ENCODE measurements at regions not wholly inside any gene's neighbourhood (a gene's known extent, or its start where the extent isn't known, plus 50 kb on each side); places are given as distances from the start of the nearest gene placed in this dataset.

DNA sequence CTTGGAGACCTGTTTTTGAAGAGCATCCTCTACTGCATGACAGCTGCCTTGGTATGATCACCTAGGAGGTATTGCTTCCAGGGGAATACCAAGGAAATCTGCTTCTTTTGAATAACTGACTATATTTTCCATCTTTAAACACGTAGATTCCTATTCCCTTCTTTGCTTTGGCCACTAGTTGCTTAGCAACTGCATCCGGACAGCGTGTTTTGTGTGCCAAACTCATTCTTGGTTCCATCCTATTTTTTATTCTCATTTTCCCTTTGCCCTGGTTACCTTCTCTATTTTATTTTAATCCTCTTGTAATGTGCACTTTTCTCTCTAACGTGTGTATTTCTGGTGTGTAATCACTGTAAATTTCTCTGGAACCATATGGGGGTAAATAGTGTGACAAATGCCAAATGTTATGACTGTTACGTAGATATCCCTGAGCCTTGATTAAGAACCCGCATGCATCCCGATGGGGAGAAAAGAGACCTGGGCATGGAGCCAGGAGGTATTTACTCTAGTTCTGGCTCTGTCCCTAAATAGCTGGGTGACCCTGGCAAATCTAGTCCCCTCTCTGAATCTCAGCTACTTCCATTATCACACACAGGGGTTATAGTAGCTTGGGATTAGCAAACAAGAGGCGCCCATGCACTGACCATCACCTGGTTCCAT lies 241.7 kb downstream of the MIAT start:
- Histone ChIP-seq H3K27ac (ENCODE audit: low read depth, low read length) (no peak overlapping the region), H3K36me3 (ENCODE audit: insufficient read depth, low read length) (no peaks in the 10 kb centered on the region), H3K4me3 (ENCODE audit: low read length in 2 of 2) (no peak overlapping the region), H3K4me1 (ENCODE audit: insufficient read depth, low read length) (peaks cover 3% of the 10 kb centered on the region), H3K9me3 (ENCODE audit: control insufficient read depth in 1 of 2, low read length in 2 of 2) (no peaks in the 10 kb centered on the region), H3K27me3 (ENCODE audit: insufficient read depth, low read length) (no peaks in the 10 kb centered on the region)
- Mint-ChIP-seq H3K27ac (peak overlapping the region in 1 of 7 donors; percentile 75), H3K4me1 (peaks cover 6 to 20% (median 11%) of the 10 kb centered on the region in 4 donors), H3K36me3 (peaks cover 6 to 17% of the 10 kb centered on the region in 2 donors), H3K4me3 (no peak overlapping the region), H3K9me3 (peaks cover 0 to 8% (median 1%) of the 10 kb centered on the region in 8 donors), H3K27me3 (peaks cover 14 to 53% of the 10 kb centered on the region in 2 donors)
- ChIA-PET POLR2A (ENCODE audit: partially characterized antibody) (no interaction called here), CTCF (ENCODE audit: partially characterized antibody) (no interaction called here)
- DNase-seq = no peak
- intact Hi-C loops (cut with micrococcal nuclease) = no loop called here

DNA sequence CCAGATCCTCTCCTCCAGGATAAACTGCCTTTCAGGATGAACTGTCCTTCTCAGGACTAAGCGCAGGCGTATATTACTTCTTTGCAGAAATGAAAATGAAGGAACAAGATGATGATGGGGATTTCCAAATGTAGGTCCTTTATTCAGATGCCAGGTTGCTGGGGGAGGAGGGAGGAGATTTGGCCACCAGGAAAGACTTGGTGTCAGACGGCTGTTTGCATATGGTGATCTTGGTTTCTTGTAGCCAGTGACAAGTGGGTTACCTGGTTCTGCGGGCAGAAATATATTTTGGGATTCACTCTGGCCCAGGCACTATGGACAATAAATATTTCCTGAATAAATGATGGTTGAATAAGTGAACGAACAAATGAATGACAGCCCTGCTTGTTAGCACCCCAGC lies 243.4 kb downstream of the MIAT start:
- H3K4me3 ChIP-seq (ENCODE audit: low read length in 2 of 2) = no peak overlapping the region
- H3K27me3 ChIP-seq (ENCODE audit: insufficient read depth, low read length) = no peaks in the 10 kb centered on the region
- peaks cover 7 to 21% (median 12%) of the 10 kb centered on the region in 4 donors for H3K4me1 Mint-ChIP-seq
- peaks cover 14 to 50% of the 10 kb centered on the region in 2 donors for H3K27me3 Mint-ChIP-seq
- H3K9me3 Mint-ChIP-seq = peaks cover 0 to 8% (median 0%) of the 10 kb centered on the region in 8 donors
- DNase-seq = no peak
- H3K27ac ChIP-seq (ENCODE audit: low read depth, low read length) = no peak overlapping the region
- no peak overlapping the region for H3K4me3 Mint-ChIP-seq
- H3K9me3 ChIP-seq (ENCODE audit: control insufficient read depth in 1 of 2, low read length in 2 of 2) = no peaks in the 10 kb centered on the region
- POLR2A ChIA-PET (ENCODE audit: partially characterized antibody) = no interaction called here
- H3K27ac Mint-ChIP-seq = no peak overlapping the region
- intact Hi-C loops (cut with micrococcal nuclease) = no loop called here
- H3K4me1 ChIP-seq (ENCODE audit: insufficient read depth, low read length) = peaks cover 3% of the 10 kb centered on the region
- H3K36me3 Mint-ChIP-seq = peaks cover 6 to 11% of the 10 kb centered on the region in 2 donors
- CTCF ChIA-PET (ENCODE audit: partially characterized antibody) = no interaction called here
- H3K36me3 ChIP-seq (ENCODE audit: insufficient read depth, low read length) = no peaks in the 10 kb centered on the region

DNA sequence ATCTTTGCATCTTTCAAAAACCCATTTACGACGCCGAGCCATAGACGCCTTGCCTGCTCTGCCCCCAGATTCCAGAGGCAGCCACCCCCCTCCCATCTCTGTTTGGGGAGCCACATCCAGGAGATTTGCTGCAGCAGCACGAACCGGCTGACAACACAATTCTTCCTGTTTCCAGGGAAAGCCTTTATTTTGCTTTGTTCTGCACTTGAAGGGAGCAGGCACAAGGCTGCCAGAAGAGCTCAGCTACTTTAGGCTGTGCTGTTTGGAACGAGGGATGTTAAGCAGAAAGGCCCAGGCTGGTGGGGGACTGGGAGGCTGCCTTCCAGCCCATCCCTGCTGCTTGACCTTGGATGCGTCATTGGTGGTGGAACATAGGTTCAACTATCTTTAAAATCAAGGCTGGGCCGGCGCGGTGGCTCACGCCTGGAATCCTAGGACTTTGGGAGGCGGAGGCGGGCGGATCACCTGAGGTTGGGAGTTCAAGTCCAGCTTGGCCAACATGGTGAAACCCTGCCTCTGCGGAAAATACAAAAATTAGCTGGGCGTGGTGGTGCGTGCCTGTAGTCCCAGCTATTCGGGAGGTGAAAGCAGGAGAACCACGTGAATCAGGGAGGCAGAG lies 243.9 kb downstream of the MIAT start:
- H3K4me3 ChIP-seq (ENCODE audit: low read length in 2 of 2) = no peak overlapping the region
- Mint-ChIP-seq H3K4me3 (no peak overlapping the region), H3K27ac (no peak overlapping the region), H3K4me1 (peaks cover 7 to 21% (median 12%) of the 10 kb centered on the region in 4 donors), H3K27me3 (peaks cover 14 to 50% of the 10 kb centered on the region in 2 donors), H3K9me3 (peaks cover 0 to 8% (median 0%) of the 10 kb centered on the region in 8 donors), H3K36me3 (peaks cover 6 to 11% of the 10 kb centered on the region in 2 donors)
- POLR2A ChIA-PET (ENCODE audit: partially characterized antibody) = no interaction called here
- DNase-seq = no peak
- intact Hi-C loops (cut with micrococcal nuclease) = no loop called here
- no peak overlapping the region for H3K27ac ChIP-seq (ENCODE audit: low read depth, low read length)
- peaks cover 3% of the 10 kb centered on the region for H3K4me1 ChIP-seq (ENCODE audit: insufficient read depth, low read length)
- H3K27me3 ChIP-seq (ENCODE audit: insufficient read depth, low read length) = no peaks in the 10 kb centered on the region
- CTCF ChIA-PET (ENCODE audit: partially characterized antibody) = no interaction called here
- H3K9me3 ChIP-seq (ENCODE audit: control insufficient read depth in 1 of 2, low read length in 2 of 2) = no peaks in the 10 kb centered on the region
- no peaks in the 10 kb centered on the region for H3K36me3 ChIP-seq (ENCODE audit: insufficient read depth, low read length)

DNA sequence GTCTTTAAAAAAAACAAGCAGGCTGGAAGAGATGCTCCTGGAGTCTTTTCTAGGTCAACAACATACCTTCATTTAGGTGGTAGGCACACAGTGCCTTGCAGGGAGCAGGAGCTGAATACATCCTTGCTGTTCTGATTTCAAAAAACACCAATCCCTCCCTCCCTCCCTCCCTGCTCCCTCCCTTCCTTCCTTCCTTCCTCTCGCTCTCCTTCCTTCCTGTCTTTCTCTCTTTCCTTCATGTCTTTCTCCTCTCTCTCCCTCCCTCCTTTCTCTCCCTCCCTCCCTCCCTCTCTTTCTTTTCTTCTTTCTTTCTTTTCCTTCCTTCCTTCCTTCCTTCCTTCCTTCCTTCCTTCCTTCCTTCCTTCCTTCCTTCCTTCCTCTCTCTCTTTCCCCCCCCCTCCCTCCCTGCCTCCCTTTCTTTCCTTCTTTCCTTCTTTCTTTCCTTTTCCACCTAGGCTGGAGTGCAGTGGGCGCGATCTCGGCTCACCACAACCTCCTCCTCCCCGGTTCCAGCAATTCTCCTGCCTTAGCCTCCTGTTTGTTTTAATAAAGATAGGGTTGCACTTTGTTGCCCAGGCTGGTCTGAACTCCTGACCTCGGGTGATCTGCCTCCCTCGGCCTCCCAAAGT lies 245.1 kb downstream of the MIAT start:
- intact Hi-C loops (cut with micrococcal nuclease) = no loop called here
- ChIA-PET CTCF (ENCODE audit: partially characterized antibody) (no interaction called here), POLR2A (ENCODE audit: partially characterized antibody) (no interaction called here)

DNA sequence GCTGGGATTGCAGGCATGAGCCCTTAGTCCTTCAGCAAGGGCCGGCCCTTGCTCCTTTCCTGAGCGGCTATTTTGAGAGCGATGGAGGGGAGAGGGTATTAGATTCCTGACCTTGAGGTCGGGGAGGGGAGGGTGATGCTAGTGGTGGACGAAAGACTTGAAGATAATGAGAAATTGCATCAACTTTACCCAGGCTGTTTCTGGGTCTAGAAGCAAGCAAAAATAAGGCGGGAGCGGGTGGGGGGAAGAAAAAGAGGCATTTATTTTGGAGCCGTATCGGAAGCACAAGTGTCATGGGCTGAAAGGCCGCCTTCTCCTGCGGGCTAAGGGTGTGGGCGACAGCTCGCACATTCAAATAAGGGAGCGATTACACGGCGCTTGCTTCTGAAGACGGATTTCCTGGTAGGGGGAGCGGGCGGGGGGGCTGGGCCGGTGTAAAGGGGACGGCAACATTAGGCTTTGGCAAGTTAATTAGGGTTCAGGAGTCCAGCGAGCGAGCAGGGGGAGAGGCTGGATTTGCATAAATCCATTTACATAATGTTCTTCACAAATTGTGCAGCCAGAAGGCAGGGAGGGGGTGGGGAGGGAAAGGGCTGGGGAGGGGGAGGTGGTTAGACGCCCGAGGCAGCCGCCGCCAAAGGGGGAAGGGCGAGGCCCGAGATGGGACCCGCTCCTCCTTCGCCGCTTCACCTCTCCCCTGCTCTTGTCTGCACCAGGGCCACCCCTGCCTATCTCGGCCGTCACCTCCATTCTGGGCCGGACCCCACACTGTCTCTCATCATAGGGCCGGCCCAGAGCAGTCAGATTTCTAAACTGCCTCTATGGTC lies 245.9 kb downstream of the MIAT start:
- CTCF ChIA-PET (ENCODE audit: partially characterized antibody) = no interaction called here

More for the DNA sequence above, 245.1 kb downstream of the MIAT start:
- no peak overlapping the region for H3K4me3 ChIP-seq (ENCODE audit: low read length in 2 of 2)
- H3K27me3 ChIP-seq (ENCODE audit: insufficient read depth, low read length) = no peaks in the 10 kb centered on the region
- peaks cover 4 to 19% of the 10 kb centered on the region in 2 donors for H3K36me3 Mint-ChIP-seq
- H3K4me1 ChIP-seq (ENCODE audit: insufficient read depth, low read length) = peaks cover 3% of the 10 kb centered on the region
- H3K4me3 Mint-ChIP-seq = peak overlapping the region in 7 of 8 donors; percentile 32 to 77 (median 57)
- H3K27me3 Mint-ChIP-seq = peaks cover 12 to 42% of the 10 kb centered on the region in 2 donors
- H3K9me3 ChIP-seq (ENCODE audit: control insufficient read depth in 1 of 2, low read length in 2 of 2) = no peaks in the 10 kb centered on the region
- DNase-seq = no peak
- no peak overlapping the region for H3K27ac ChIP-seq (ENCODE audit: low read depth, low read length)
- peaks cover 0 to 8% (median 0%) of the 10 kb centered on the region in 8 donors for H3K9me3 Mint-ChIP-seq
- H3K4me1 Mint-ChIP-seq = peaks cover 7 to 21% (median 12%) of the 10 kb centered on the region in 4 donors
- no peak overlapping the region for H3K27ac Mint-ChIP-seq
- no peaks in the 10 kb centered on the region for H3K36me3 ChIP-seq (ENCODE audit: insufficient read depth, low read length)

DNA sequence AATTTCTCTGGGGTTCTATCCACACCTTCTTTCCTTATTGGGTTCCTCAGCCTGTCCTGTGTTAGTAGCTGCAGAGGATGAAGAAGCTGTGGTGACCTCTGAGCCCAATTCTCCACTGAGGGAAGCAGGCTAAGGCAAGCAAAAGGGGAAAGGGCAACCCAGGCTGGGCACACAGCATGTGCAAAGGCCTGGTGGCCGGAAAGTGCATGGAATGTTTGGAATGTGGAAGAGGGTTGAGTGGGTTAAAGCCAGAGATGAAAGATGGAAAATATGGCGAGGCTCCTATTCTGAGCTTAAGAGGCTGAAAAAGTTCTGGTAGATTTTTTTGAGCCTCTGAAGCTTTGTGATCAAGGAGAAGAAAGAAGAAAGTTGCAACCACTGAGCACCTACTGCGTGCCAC lies 247.1 kb downstream of the MIAT start:
- no peaks in the 10 kb centered on the region for H3K36me3 ChIP-seq (ENCODE audit: insufficient read depth, low read length)
- peaks cover 0 to 24% of the 10 kb centered on the region in 2 donors for H3K27me3 Mint-ChIP-seq
- peaks cover 0 to 3% (median 0%) of the 10 kb centered on the region in 8 donors for H3K9me3 Mint-ChIP-seq
- intact Hi-C loops (cut with micrococcal nuclease) = no loop called here
- no peaks in the 10 kb centered on the region for H3K27me3 ChIP-seq (ENCODE audit: insufficient read depth, low read length)
- peaks cover 7 to 21% (median 12%) of the 10 kb centered on the region in 4 donors for H3K4me1 Mint-ChIP-seq
- no peaks in the 10 kb centered on the region for H3K9me3 ChIP-seq (ENCODE audit: control insufficient read depth in 1 of 2, low read length in 2 of 2)
- H3K4me3 Mint-ChIP-seq = no peak overlapping the region
- peaks cover 3% of the 10 kb centered on the region for H3K4me1 ChIP-seq (ENCODE audit: insufficient read depth, low read length)
- H3K4me3 ChIP-seq (ENCODE audit: low read length in 2 of 2) = no peak overlapping the region
- H3K27ac ChIP-seq (ENCODE audit: low read depth, low read length) = no peak overlapping the region
- H3K27ac Mint-ChIP-seq = peak overlapping the region in 1 of 7 donors; percentile 86
- H3K36me3 Mint-ChIP-seq = peaks cover 7 to 22% of the 10 kb centered on the region in 2 donors
- POLR2A ChIA-PET (ENCODE audit: partially characterized antibody) = no interaction called here
- DNase-seq = no peak
- CTCF ChIA-PET (ENCODE audit: partially characterized antibody) = no interaction called here

More for the DNA sequence above, 245.9 kb downstream of the MIAT start:
- Histone ChIP-seq H3K36me3 (ENCODE audit: insufficient read depth, low read length) (no peaks in the 10 kb centered on the region), H3K9me3 (ENCODE audit: control insufficient read depth in 1 of 2, low read length in 2 of 2) (no peaks in the 10 kb centered on the region), H3K4me3 (ENCODE audit: low read length in 2 of 2) (no peak overlapping the region), H3K27me3 (ENCODE audit: insufficient read depth, low read length) (no peaks in the 10 kb centered on the region), H3K27ac (ENCODE audit: low read depth, low read length) (no peak overlapping the region), H3K4me1 (ENCODE audit: insufficient read depth, low read length) (peaks cover 3% of the 10 kb centered on the region)
- peaks cover 0 to 5% (median 0%) of the 10 kb centered on the region in 8 donors for H3K9me3 Mint-ChIP-seq
- DNase-seq = no peak
- peaks cover 4 to 16% of the 10 kb centered on the region in 2 donors for H3K36me3 Mint-ChIP-seq
- peak overlapping the region in 1 of 7 donors; percentile 61 for H3K27ac Mint-ChIP-seq
- peak overlapping the region; percentile 16 to 77 (median 54) for H3K4me3 Mint-ChIP-seq
- intact Hi-C loops (cut with micrococcal nuclease) = no loop called here
- H3K4me1 Mint-ChIP-seq = peaks cover 7 to 21% (median 12%) of the 10 kb centered on the region in 4 donors
- POLR2A ChIA-PET (ENCODE audit: partially characterized antibody) = no interaction called here
- H3K27me3 Mint-ChIP-seq = peaks cover 8 to 35% of the 10 kb centered on the region in 2 donors

DNA sequence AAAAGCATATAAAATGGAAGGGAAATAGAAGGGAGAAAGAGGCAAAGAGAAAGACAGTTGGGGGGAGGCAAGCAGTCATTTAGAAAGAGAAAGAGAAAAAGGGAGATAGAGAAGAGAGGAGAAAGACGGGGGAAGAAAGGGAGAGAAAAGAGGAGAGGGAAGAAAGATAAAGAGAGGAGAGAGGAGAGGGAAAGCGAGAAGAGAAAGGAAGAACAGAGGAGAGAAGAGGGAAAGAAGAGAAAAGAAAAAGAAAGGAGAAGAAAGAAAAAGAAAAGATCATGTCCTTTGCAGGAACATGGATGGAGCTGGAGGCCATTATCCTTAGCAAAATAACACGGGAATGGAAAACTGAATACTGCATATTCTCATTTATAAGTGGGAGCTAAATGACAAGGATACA lies 247.7 kb downstream of the MIAT start:
- H3K9me3 ChIP-seq (ENCODE audit: control insufficient read depth in 1 of 2, low read length in 2 of 2) = no peaks in the 10 kb centered on the region
- peaks cover 3% of the 10 kb centered on the region for H3K4me1 ChIP-seq (ENCODE audit: insufficient read depth, low read length)
- H3K27ac ChIP-seq (ENCODE audit: low read depth, low read length) = no peak overlapping the region
- peaks cover 0 to 23% of the 10 kb centered on the region in 2 donors for H3K27me3 Mint-ChIP-seq
- no peak for DNase-seq
- CTCF ChIA-PET (ENCODE audit: partially characterized antibody) = no interaction called here
- no peak overlapping the region for H3K4me3 ChIP-seq (ENCODE audit: low read length in 2 of 2)
- H3K27ac Mint-ChIP-seq = peak overlapping the region in 1 of 7 donors; percentile 41
- H3K36me3 ChIP-seq (ENCODE audit: insufficient read depth, low read length) = no peaks in the 10 kb centered on the region
- H3K4me1 Mint-ChIP-seq = peaks cover 7 to 21% (median 12%) of the 10 kb centered on the region in 4 donors
- H3K36me3 Mint-ChIP-seq = peaks cover 7 to 22% of the 10 kb centered on the region in 2 donors
- H3K27me3 ChIP-seq (ENCODE audit: insufficient read depth, low read length) = no peaks in the 10 kb centered on the region
- peaks cover 0 to 3% (median 0%) of the 10 kb centered on the region in 8 donors for H3K9me3 Mint-ChIP-seq
- intact Hi-C loops (cut with micrococcal nuclease) = no loop called here
- POLR2A ChIA-PET (ENCODE audit: partially characterized antibody) = no interaction called here
- H3K4me3 Mint-ChIP-seq = no peak overlapping the region

All from CD4-positive, alpha-beta memory T cell (primary cell).